H9 (cell line): ENCODE measurements at regions not wholly inside any gene's neighbourhood (a gene's known extent, or its start where the extent isn't known, plus 50 kb on each side); places are given as distances from the start of the nearest gene placed in this dataset.

Experiments used
- DNase-seq: peaks from one replicate; pipeline ENCODE4 v3.0.0-alpha.2; 2017
- H2AFZ ChIP-seq: one replicate; pipeline ENCODE4 v1.6.1; 2013; ENCODE audit warnings: mild to moderate bottlenecking, low read length, control low read depth, moderate library complexity
- H2AK5ac ChIP-seq: 2 replicates; pipeline ENCODE4 v1.6.1; 2013; ENCODE audit warnings: low read length, control low read depth, mixed read lengths; ENCODE audit not compliant: insufficient read length
- H2BK120ac ChIP-seq: one replicate; pipeline ENCODE4 v1.6.1; 2013; ENCODE audit warnings: low read depth, mild to moderate bottlenecking, low read length, control low read depth, inconsistent platforms; ENCODE audit not compliant: poor library complexity, severe bottlenecking
- H2BK12ac ChIP-seq: 2 replicates; pipeline ENCODE4 v1.6.1; 2013; ENCODE audit warnings: low read length, control low read depth, mixed read lengths, low read depth; ENCODE audit not compliant: insufficient read length
- H2BK15ac ChIP-seq: 2 replicates; pipeline ENCODE4 v1.6.1; 2013; ENCODE audit warnings: low read depth, low read length, control low read depth
- H2BK20ac ChIP-seq: one replicate; pipeline ENCODE4 v1.6.1; 2013; ENCODE audit warnings: low read depth, mild to moderate bottlenecking, low read length, control low read depth, inconsistent platforms; ENCODE audit not compliant: poor library complexity, severe bottlenecking
- H2BK5ac ChIP-seq: 2 replicates; pipeline ENCODE4 v1.6.1; 2013; ENCODE audit warnings: low read length, control low read depth, mixed read lengths; ENCODE audit not compliant: insufficient read length
- H3K14ac ChIP-seq: 2 replicates; pipeline ENCODE4 v1.6.1; 2013; ENCODE audit warnings: low read length, control low read depth; ENCODE audit not compliant: insufficient read depth
- H3K18ac ChIP-seq: 2 replicates; pipeline ENCODE4 v1.6.1; 2013; ENCODE audit warnings: low read depth, mild to moderate bottlenecking, mixed read lengths, low read length, control low read depth; ENCODE audit not compliant: insufficient read length
- H3K23ac ChIP-seq: 2 replicates; pipeline ENCODE4 v1.6.1; 2013; ENCODE audit warnings: low read length, control low read depth, mixed read lengths, low read depth; ENCODE audit not compliant: insufficient read length
- H3K23me2 ChIP-seq: 2 replicates; pipeline ENCODE4 v1.6.1; 2013; ENCODE audit warnings: low read depth, mild to moderate bottlenecking, mixed read lengths, low read length, control low read depth; ENCODE audit not compliant: insufficient read length, poor library complexity, severe bottlenecking
- H3K27ac ChIP-seq: 2 replicates; pipeline ENCODE4 v1.5.1; 2013; ENCODE audit warnings: low read length, control low read depth, mixed read lengths, low read depth; ENCODE audit not compliant: insufficient read length
- H3K27me3 ChIP-seq: 2 replicates; pipeline ENCODE4 v1.6.1; 2013; ENCODE audit warnings: low read length, control low read depth, inconsistent platforms; ENCODE audit not compliant: insufficient read depth
- H3K4ac ChIP-seq: 2 replicates; pipeline ENCODE4 v1.6.1; 2013; ENCODE audit warnings: low read depth, mild to moderate bottlenecking, control low read depth, inconsistent platforms, low read length, moderate library complexity
- H3K4me1 ChIP-seq: 2 replicates; pipeline ENCODE4 v1.6.1; 2013; ENCODE audit warnings: low read length, control low read depth, inconsistent platforms; ENCODE audit not compliant: insufficient read depth
- H3K4me2 ChIP-seq: 2 replicates; pipeline ENCODE4 v1.6.1; 2013; ENCODE audit warnings: low read length, control low read depth, mixed read lengths; ENCODE audit not compliant: insufficient read length, insufficient read depth
- H3K56ac ChIP-seq: 2 replicates; pipeline ENCODE4 v1.6.1; 2013; ENCODE audit warnings: low read depth, mild to moderate bottlenecking, mixed read lengths, low read length, control low read depth; ENCODE audit not compliant: insufficient read length
- H3K79me1 ChIP-seq: 2 replicates; pipeline ENCODE4 v1.6.1; 2013; ENCODE audit warnings: low read depth, mild to moderate bottlenecking, moderate library complexity, low read length, control low read depth, inconsistent platforms; ENCODE audit not compliant: insufficient read depth, poor library complexity, severe bottlenecking
- H3K79me2 ChIP-seq: 2 replicates; pipeline ENCODE4 v1.6.1; 2013; ENCODE audit warnings: low read length, control low read depth, inconsistent platforms; ENCODE audit not compliant: insufficient read depth
- H3K9ac ChIP-seq: 2 replicates; pipeline ENCODE4 v1.6.1; 2013; ENCODE audit warnings: low read length, control low read depth, mixed read lengths; ENCODE audit not compliant: insufficient read length; ENCODE audit errors: extremely low read depth
- H3K9me3 ChIP-seq: one replicate; pipeline ENCODE4 v1.6.1; 2013; ENCODE audit warnings: low read depth, low read length, inconsistent platforms; ENCODE audit not compliant: control insufficient read depth
- H3T11ph ChIP-seq: one replicate; pipeline ENCODE4 v1.6.1; 2013; ENCODE audit warnings: mild to moderate bottlenecking, low read length, control low read depth, inconsistent platforms
- H4K20me1 ChIP-seq: one replicate; pipeline ENCODE4 v1.6.1; 2013; ENCODE audit not compliant: control insufficient read depth, insufficient read length, insufficient read depth
- H4K5ac ChIP-seq: 2 replicates; pipeline ENCODE4 v1.6.1; 2013; ENCODE audit warnings: low read depth, mild to moderate bottlenecking, mixed read lengths, low read length, control low read depth; ENCODE audit not compliant: insufficient read length
- H4K8ac ChIP-seq: replicated peaks from 2 replicates; pipeline ENCODE4 v1.6.1; 2013; ENCODE audit warnings: low read length, control low read depth, mixed read lengths, low read depth; ENCODE audit not compliant: insufficient read length
- H4K91ac ChIP-seq: 2 replicates; pipeline ENCODE4 v1.6.1; 2013; ENCODE audit warnings: low read depth, mild to moderate bottlenecking, moderate library complexity, mixed read lengths, low read length, control low read depth; ENCODE audit not compliant: insufficient read length
- H3K27ac Mint-ChIP-seq, 3 experiments: 2 replicates in 2 of 3; 3 replicates in 1 of 3; pipeline ENCODE4 v1.8.0; 2020 to 2021; ENCODE audit warnings: mixed read lengths in 3 of 3, mild to moderate bottlenecking in 1 of 3, moderate library complexity in 1 of 3
- H3K27me3 Mint-ChIP-seq: 2 replicates; pipeline ENCODE4 v1.8.0; 2021; ENCODE audit warnings: low read depth, mild to moderate bottlenecking, moderate library complexity, mixed read lengths
- H3K36me3 Mint-ChIP-seq, 3 experiments: 2 replicates in 2 of 3; 3 replicates in 1 of 3; pipeline ENCODE4 v1.8.0; 2020 to 2021; ENCODE audit warnings: low read depth in 3 of 3, mixed read lengths in 3 of 3; ENCODE audit not compliant: insufficient read depth in 1 of 3
- H3K4me1 Mint-ChIP-seq, 2 experiments: 2 replicates each; pipeline ENCODE4 v1.8.0; 2020; ENCODE audit warnings: mixed read lengths in 2 of 2
- H3K4me3 Mint-ChIP-seq, 2 experiments: 2 replicates in 1 of 2; 3 replicates in 1 of 2; pipeline ENCODE4 v1.8.0; 2020 to 2021; ENCODE audit warnings: mild to moderate bottlenecking in 2 of 2, mixed read lengths in 2 of 2, moderate library complexity in 1 of 2
- H3K9me3 Mint-ChIP-seq, 2 experiments: 2 replicates in 1 of 2; 3 replicates in 1 of 2; pipeline ENCODE4 v1.8.0; 2020; ENCODE audit warnings: mild to moderate bottlenecking in 2 of 2, mixed read lengths in 2 of 2, moderate library complexity in 1 of 2
- WGBS: extraction: QIAGEN DNeasy Blood & Tissue Kit; methylation state at CpG from one replicate; pipeline ENCODE4 v1.1.7; 2013; ENCODE audit warnings: missing lambda C conversion rate, low lambda C conversion rate, mixed read lengths; ENCODE audit not compliant: insufficient read length; ENCODE audit errors: extremely low coverage; 5-methylcytosine and 5-hydroxymethylcytosine counted together
- TF ChIP-seq, protein P1 (sequence below): fragments of 200-600 bp; sonication (generic); conservative IDR thresholded peaks from 3 replicates; pipeline ENCODE4 v1.8.0; 2021; ENCODE audit warnings: antibody characterized with exemption, mild to moderate bottlenecking

DNA sequence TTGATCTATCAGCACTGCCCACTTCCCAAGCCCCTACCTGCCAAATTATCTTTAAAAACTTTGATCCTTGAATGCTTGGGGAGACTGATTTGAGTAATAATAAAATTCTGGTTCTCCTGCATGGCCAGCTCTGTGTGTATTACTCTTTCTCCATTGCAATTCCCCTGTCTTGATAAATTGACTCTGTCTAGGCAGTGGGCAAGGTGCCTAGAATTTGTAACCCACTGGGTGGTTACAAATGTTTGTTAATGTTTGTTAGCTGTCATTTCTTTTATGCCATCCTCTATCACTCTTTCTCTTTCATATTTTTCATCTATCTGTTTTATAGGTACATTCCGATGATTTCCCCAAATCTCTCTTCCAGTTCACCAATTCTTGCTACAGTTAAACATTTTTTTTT, 694.1 kb downstream of the TYW1 start:
- TF ChIP-seq, protein P1, sequence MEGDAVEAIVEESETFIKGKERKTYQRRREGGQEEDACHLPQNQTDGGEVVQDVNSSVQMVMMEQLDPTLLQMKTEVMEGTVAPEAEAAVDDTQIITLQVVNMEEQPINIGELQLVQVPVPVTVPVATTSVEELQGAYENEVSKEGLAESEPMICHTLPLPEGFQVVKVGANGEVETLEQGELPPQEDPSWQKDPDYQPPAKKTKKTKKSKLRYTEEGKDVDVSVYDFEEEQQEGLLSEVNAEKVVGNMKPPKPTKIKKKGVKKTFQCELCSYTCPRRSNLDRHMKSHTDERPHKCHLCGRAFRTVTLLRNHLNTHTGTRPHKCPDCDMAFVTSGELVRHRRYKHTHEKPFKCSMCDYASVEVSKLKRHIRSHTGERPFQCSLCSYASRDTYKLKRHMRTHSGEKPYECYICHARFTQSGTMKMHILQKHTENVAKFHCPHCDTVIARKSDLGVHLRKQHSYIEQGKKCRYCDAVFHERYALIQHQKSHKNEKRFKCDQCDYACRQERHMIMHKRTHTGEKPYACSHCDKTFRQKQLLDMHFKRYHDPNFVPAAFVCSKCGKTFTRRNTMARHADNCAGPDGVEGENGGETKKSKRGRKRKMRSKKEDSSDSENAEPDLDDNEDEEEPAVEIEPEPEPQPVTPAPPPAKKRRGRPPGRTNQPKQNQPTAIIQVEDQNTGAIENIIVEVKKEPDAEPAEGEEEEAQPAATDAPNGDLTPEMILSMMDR: no peak
- Histone ChIP-seq H3K27ac (no peak overlapping the region), H3K18ac (no peak overlapping the region), H3K79me1 (no peaks in the 10 kb centered on the region), H3K4me1 (no peaks in the 10 kb centered on the region), H3K9ac (no peak overlapping the region), H2BK20ac (no peak overlapping the region), H4K91ac (no peak overlapping the region), H3K23me2 (no peaks in the 10 kb centered on the region), H3K79me2 (no peaks in the 10 kb centered on the region), H3K56ac (no peak overlapping the region), H2BK15ac (no peak overlapping the region), H3K9me3 (no peaks in the 10 kb centered on the region), H3T11ph (no peak overlapping the region), H4K5ac (no peak overlapping the region), H3K27me3 (no peaks in the 10 kb centered on the region), H3K14ac (no peak overlapping the region), H2AK5ac (no peak overlapping the region), H3K4ac (no peak overlapping the region), H4K8ac (no peak overlapping the region), H4K20me1 (no peaks in the 10 kb centered on the region), H3K4me2 (no peak overlapping the region), H2BK120ac (no peak overlapping the region), H2BK12ac (no peak overlapping the region), H2BK5ac (no peak overlapping the region), H2AFZ (no peak overlapping the region), H3K23ac (no peak overlapping the region)
- Mint-ChIP-seq H3K4me3 (no peak overlapping the region), H3K9me3 (no peaks in the 10 kb centered on the region; a peak in 2 of 5 replicates), H3K27ac (no peak overlapping the region), H3K27me3 (peaks cover 2% of the 10 kb centered on the region; the same call in 1 of the 2 replicates), H3K36me3 (no peaks in the 10 kb centered on the region), H3K4me1 (peaks cover 2 to 3% of the 10 kb centered on the region in 2 experiments; a peak in 3 of 4 replicates)
- no peak for DNase-seq
- WGBS: no CpG with 5 or more reads among the region's 1 CpG
